H1 (cell line): ENCODE measurements at regions not wholly inside any gene's neighbourhood (a gene's known extent, or its start where the extent isn't known, plus 50 kb on each side); places are given as distances from the start of the nearest gene placed in this dataset.

Experiments used
- CTCF ChIA-PET: fragments of 300-600 bp; sonication (Branson Sonifier 250); formaldehyde crosslinking; loops from one replicate; lab custom pipeline; 2021; ENCODE audit not compliant: partially characterized antibody; lab: Charles Lee
- POLR2A ChIA-PET: fragments of 300-600 bp; sonication (Branson Sonifier 250); formaldehyde crosslinking; loops from one replicate; lab custom pipeline; 2021; ENCODE audit warnings: inconsistent platforms; ENCODE audit not compliant: partially characterized antibody; lab: Charles Lee
- DNase-seq, 2 experiments: peaks; one replicate each; pipeline versions ENCODE4 v3.0.0 to v3.0.0-alpha.2; 2010 to 2022; ENCODE audit warnings: low spot score in 2 of 2, low read depth in 1 of 2, mixed read lengths in 1 of 2
- FAIRE-seq: peaks from 2 replicates; lab custom pipeline; 2011; peaks lifted over from hg19 to GRCh38; lab: Jason Lieb, UNC
- H2AFZ ChIP-seq: 2 replicates; pipeline ENCODE4 v1.8.1; 2012; ENCODE audit warnings: low read length, inconsistent platforms
- H2AK5ac ChIP-seq: 2 replicates; pipeline ENCODE4 v1.6.1; 2013; ENCODE audit warnings: low read depth, low read length
- H2BK120ac ChIP-seq: replicated peaks from 2 replicates; pipeline ENCODE3; 2013; ENCODE audit warnings: low read depth, low read length, inconsistent platforms
- H2BK12ac ChIP-seq: 2 replicates; pipeline ENCODE4 v1.6.1; 2013; ENCODE audit warnings: low read depth, low read length
- H2BK15ac ChIP-seq: 2 replicates; pipeline ENCODE4 v1.6.1; 2013; ENCODE audit warnings: low read length
- H2BK20ac ChIP-seq: 2 replicates; pipeline ENCODE4 v1.6.1; 2013; ENCODE audit warnings: low read length
- H2BK5ac ChIP-seq: 2 replicates; pipeline ENCODE4 v1.6.1; 2013; ENCODE audit warnings: low read depth, low read length
- H3K14ac ChIP-seq: 2 replicates; pipeline ENCODE4 v1.6.1; 2013; ENCODE audit warnings: inconsistent platforms; ENCODE audit not compliant: insufficient read length
- H3K18ac ChIP-seq: 2 replicates; pipeline ENCODE4 v1.6.1; 2013; ENCODE audit warnings: low read length; ENCODE audit errors: extremely low read depth
- H3K23ac ChIP-seq: 2 replicates; pipeline ENCODE4 v1.6.1; 2013; ENCODE audit warnings: inconsistent platforms; ENCODE audit not compliant: insufficient read length
- H3K23me2 ChIP-seq: 2 replicates; pipeline ENCODE4 v1.6.1; 2013; ENCODE audit warnings: low read depth, low read length
- H3K27ac ChIP-seq: 2 replicates; pipeline ENCODE4 v1.6.1; 2011; ENCODE audit warnings: low read depth, low read length, inconsistent platforms
- H3K27me3 ChIP-seq, 4 experiments: replicated peaks in 1 of 4; 1 replicate in 1 of 4; 2 replicates in 3 of 4; pipeline versions ENCODE4 v1.6.1 to v1.8.1; 2011 to 2013; ENCODE audit warnings: low read length in 3 of 4, mild to moderate bottlenecking in 3 of 4, inconsistent platforms in 2 of 4, mixed read lengths in 2 of 4, moderate library complexity in 1 of 4; ENCODE audit not compliant: control insufficient read depth in 3 of 4, insufficient read depth in 3 of 4; ENCODE audit errors: extremely low read depth in 1 of 4
- H3K36me3 ChIP-seq, 4 experiments: 2 replicates each; pipeline versions ENCODE4 v1.6.1 to v1.8.1; 2011 to 2013; ENCODE audit warnings: mild to moderate bottlenecking in 4 of 4, low read length in 3 of 4, moderate library complexity in 2 of 4, control low read depth in 1 of 4, inconsistent platforms in 1 of 4; ENCODE audit not compliant: insufficient read depth in 4 of 4, control insufficient read depth in 2 of 4
- H3K4ac ChIP-seq: replicated peaks from 2 replicates; pipeline ENCODE3; 2013; ENCODE audit warnings: low read length, low read depth, mixed read lengths, inconsistent platforms; ENCODE audit not compliant: insufficient read length
- H3K4me1 ChIP-seq, 4 experiments: replicated peaks in 1 of 4; 1 replicate in 1 of 4; 2 replicates in 3 of 4; pipeline versions ENCODE4 v1.6.1 to v1.8.1; 2011 to 2013; ENCODE audit warnings: low read length in 3 of 4, inconsistent platforms in 2 of 4, mixed read lengths in 1 of 4; ENCODE audit not compliant: insufficient read depth in 4 of 4, control insufficient read depth in 3 of 4
- H3K4me2 ChIP-seq, 2 experiments: 2 replicates each; pipeline versions ENCODE4 v1.6.1 to v1.8.1; 2011 to 2013; ENCODE audit warnings: low read depth in 2 of 2, low read length in 2 of 2, control low read depth in 1 of 2, inconsistent platforms in 1 of 2, mild to moderate bottlenecking in 1 of 2; ENCODE audit not compliant: insufficient read depth in 1 of 2
- H3K4me3 ChIP-seq, 4 experiments: fragments of 200-600, 300-600 bp in 1 of 4; sonication (generic), shearing (Covaris generic), sonication (Bioruptor Twin) in 1 of 4; 2 replicates each; pipeline versions ENCODE4 v1.5.1 to v1.8.1; 2011 to 2016; ENCODE audit warnings: low read length in 4 of 4, low read depth in 3 of 4, control low read depth in 2 of 4, inconsistent platforms in 2 of 4, mild to moderate bottlenecking in 2 of 4, mixed read lengths in 1 of 4, moderate library complexity in 1 of 4; ENCODE audit not compliant: insufficient read depth in 2 of 4; ENCODE audit errors: extremely low read depth in 1 of 4
- H3K56ac ChIP-seq: replicated peaks from 2 replicates; pipeline ENCODE3; 2013; ENCODE audit warnings: low read depth, mild to moderate bottlenecking, mixed read lengths, low read length, inconsistent platforms; ENCODE audit not compliant: insufficient read length
- H3K79me1 ChIP-seq: 2 replicates; pipeline ENCODE4 v1.6.1; 2013; ENCODE audit warnings: low read depth, low read length, control low read depth
- H3K79me2 ChIP-seq, 2 experiments: 2 replicates each; pipeline versions ENCODE4 v1.6.1 to v1.8.1; 2012 to 2013; ENCODE audit warnings: low read length in 2 of 2, mild to moderate bottlenecking in 2 of 2, inconsistent platforms in 1 of 2; ENCODE audit not compliant: insufficient read depth in 2 of 2, control insufficient read depth in 1 of 2
- H3K9ac ChIP-seq, 4 experiments: replicated peaks in 1 of 4; 1 replicate in 1 of 4; 2 replicates in 3 of 4; pipeline versions ENCODE4 v1.6.1 to v1.8.1; 2011 to 2013; ENCODE audit warnings: low read depth in 3 of 4, low read length in 3 of 4, control low read depth in 2 of 4, mild to moderate bottlenecking in 2 of 4, moderate library complexity in 2 of 4, inconsistent platforms in 1 of 4; ENCODE audit errors: extremely low read depth in 1 of 4
- H3K9me3 ChIP-seq, 2 experiments: 2 replicates each; pipeline versions ENCODE4 v1.6.1 to v1.8.1; 2012 to 2013; ENCODE audit warnings: mild to moderate bottlenecking in 2 of 2, moderate library complexity in 2 of 2, control low read depth in 1 of 2, inconsistent platforms in 1 of 2, low read depth in 1 of 2, low read length in 1 of 2, mixed read lengths in 1 of 2; ENCODE audit not compliant: insufficient read depth in 2 of 2
- H4K20me1 ChIP-seq, 2 experiments: replicated peaks in 1 of 2; 2 replicates each; pipeline versions ENCODE3 to v1.8.1; 2011 to 2013; ENCODE audit warnings: inconsistent platforms in 2 of 2, low read length in 2 of 2, mild to moderate bottlenecking in 1 of 2; ENCODE audit not compliant: insufficient read depth in 2 of 2, control insufficient read depth in 1 of 2
- H4K5ac ChIP-seq: 2 replicates; pipeline ENCODE4 v1.6.1; 2013; ENCODE audit warnings: low read length, low read depth, mixed read lengths, inconsistent platforms; ENCODE audit not compliant: insufficient read length
- H4K8ac ChIP-seq: 2 replicates; pipeline ENCODE4 v1.8.0; 2013; ENCODE audit warnings: mild to moderate bottlenecking, moderate library complexity, low read length, inconsistent platforms; ENCODE audit not compliant: insufficient read depth; ENCODE audit errors: extremely low read depth
- H4K91ac ChIP-seq: replicated peaks from 2 replicates; pipeline ENCODE3; 2013; ENCODE audit warnings: low read length, mixed read lengths, inconsistent platforms; ENCODE audit not compliant: insufficient read length
- CHD1 ChIP-seq: IDR thresholded peaks from 2 replicates; pipeline ENCODE4 v1.6.1; 2012; ENCODE audit warnings: low read depth, low read length, improper control_type of control experiment
- CREB1 ChIP-seq: IDR thresholded peaks from 2 replicates; pipeline ENCODE4 v1.6.1; 2012; ENCODE audit warnings: inconsistent platforms
- EGR1 ChIP-seq: IDR thresholded peaks from 2 replicates; pipeline ENCODE4 v1.6.1; 2011; ENCODE audit warnings: low read depth, low read length, borderline replicate concordance
- JUN ChIP-seq: IDR thresholded peaks from 2 replicates; pipeline ENCODE4 v1.6.1; 2011; ENCODE audit warnings: low read depth, mild to moderate bottlenecking, improper control_type of control experiment, low read length
- JUND ChIP-seq: IDR thresholded peaks from 2 replicates; pipeline ENCODE4 v1.6.1; 2011; ENCODE audit warnings: mild to moderate bottlenecking, improper control_type of control experiment, low read length
- MAX ChIP-seq: IDR thresholded peaks from 2 replicates; pipeline ENCODE4 v1.6.1; 2012; ENCODE audit warnings: inconsistent platforms
- NRF1 ChIP-seq: IDR thresholded peaks from 2 replicates; pipeline ENCODE4 v1.6.1; 2011; ENCODE audit warnings: mild to moderate bottlenecking, low read depth, low read length, improper control_type of control experiment
- POLR2AphosphoS5 ChIP-seq: IDR thresholded peaks from 2 replicates; pipeline ENCODE4 v1.6.1; 2011; ENCODE audit warnings: low read depth, low read length
- POU5F1 ChIP-seq: IDR thresholded peaks from 2 replicates; pipeline ENCODE4 v1.6.1; 2011; ENCODE audit warnings: low read depth, mild to moderate bottlenecking, low read length, moderate library complexity
- RFX5 ChIP-seq: IDR thresholded peaks from 2 replicates; pipeline ENCODE4 v1.6.1; 2011; ENCODE audit warnings: low read depth, low read length, improper control_type of control experiment, borderline replicate concordance
- SAP30 ChIP-seq: fragments of 300-600 bp; sonication (generic); IDR thresholded peaks from 2 replicates; pipeline ENCODE4 v1.7.1; 2012; ENCODE audit warnings: low read length, moderate library complexity, mild to moderate bottlenecking, inconsistent platforms; ENCODE audit not compliant: insufficient read depth, insufficient replicate concordance
- SP2 ChIP-seq: IDR thresholded peaks from 2 replicates; pipeline ENCODE4 v1.6.1; 2012; ENCODE audit warnings: mild to moderate bottlenecking, low read length, inconsistent platforms
- SUZ12 ChIP-seq: fragments of 200-600 bp; sonication (generic); IDR thresholded peaks from 2 replicates; pipeline ENCODE4 v1.6.1; 2012; ENCODE audit warnings: mild to moderate bottlenecking, inconsistent platforms, low read length, moderate library complexity, mixed read lengths
- TBP ChIP-seq: IDR thresholded peaks from 2 replicates; pipeline ENCODE4 v1.6.1; 2011; ENCODE audit warnings: low read depth, low read length, improper control_type of control experiment
- WGBS, 2 experiments: shearing (Covaris generic) in 1 of 2; methylation state at CpG; one replicate each; pipeline versions ENCODE4 v1.1.6 to v1.1.7; 2013 to 2015; ENCODE audit warnings: low lambda C conversion rate in 2 of 2, mixed read lengths in 2 of 2, inconsistent platforms in 1 of 2, low coverage in 1 of 2, missing lambda C conversion rate in 1 of 2; ENCODE audit not compliant: insufficient replicate concordance in 2 of 2, insufficient coverage in 1 of 2, insufficient read length in 1 of 2; ENCODE audit errors: extremely low coverage in 1 of 2, missing lambda C conversion rate in 1 of 2; 5-methylcytosine and 5-hydroxymethylcytosine counted together

DNA sequence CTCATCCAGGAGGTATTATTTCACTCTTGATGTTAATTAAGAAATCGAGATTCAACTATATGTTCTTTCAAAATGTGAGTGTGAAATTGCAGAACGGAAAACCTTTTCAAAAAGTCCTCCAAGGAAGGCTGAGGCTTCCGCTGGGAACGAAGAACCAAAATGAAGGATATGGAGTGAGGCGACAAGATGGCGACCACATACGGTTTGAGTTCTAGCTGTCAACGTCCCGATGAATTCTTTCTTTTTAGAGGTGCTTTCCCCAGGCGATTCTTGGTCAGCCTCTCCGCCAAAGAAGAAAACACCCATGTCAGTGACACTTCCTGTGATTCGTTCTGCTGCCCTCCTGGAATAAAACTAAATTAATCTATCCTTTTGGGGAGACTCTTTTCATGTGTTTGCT, 78.3 kb upstream of the ADAMTS16 start:
- H2BK15ac ChIP-seq: no peak overlapping the region
- H3K4me3 ChIP-seq: no peak overlapping the region
- H3K27ac ChIP-seq: no peak overlapping the region
- FAIRE-seq (no peak), DNase-seq (no peak)
- H3K79me1 ChIP-seq: no peaks in the 10 kb centered on the region
- no peak overlapping the region for H3K18ac ChIP-seq
- H3K56ac ChIP-seq: no peak overlapping the region
- TF ChIP-seq SAP30 (no peak), SUZ12 (no peak), JUN (no peak), POLR2AphosphoS5 (no peak), JUND (no peak), EGR1 (no peak), RFX5 (no peak), NRF1 (no peak), SP2 (no peak), CREB1 (no peak), POU5F1 (no peak), MAX (no peak), TBP (no peak), CHD1 (no peak)
- H3K23ac ChIP-seq: no peak overlapping the region
- no peak overlapping the region for H3K4me2 ChIP-seq
- H4K5ac ChIP-seq: no peak overlapping the region
- no peaks in the 10 kb centered on the region for H3K23me2 ChIP-seq
- H3K9me3 ChIP-seq: 0 out of 4 replicates have a peak, but pooled peaks cover 0 to 2% of the 10 kb centered on the region in 2 experiments
- no peak overlapping the region for H2AFZ ChIP-seq
- no peak overlapping the region for H2AK5ac ChIP-seq
- H3K14ac ChIP-seq: no peak overlapping the region
- H3K27me3 ChIP-seq: no peaks in the 10 kb centered on the region
- no peaks in the 10 kb centered on the region for H3K4me1 ChIP-seq
- H3K36me3 ChIP-seq: no peaks in the 10 kb centered on the region
- no peak overlapping the region for H2BK120ac ChIP-seq
- no peaks in the 10 kb centered on the region for H3K79me2 ChIP-seq
- CTCF ChIA-PET: interaction anchor here (0.9 to 1.7 kb wide), 4 partner anchors 23 to 199 kb away, joined by 3 read pairs; no protein-coding TSS in a partner anchor
- H4K20me1 ChIP-seq: no peaks in the 10 kb centered on the region
- no peak overlapping the region for H4K91ac ChIP-seq
- POLR2A ChIA-PET: no interaction called here
- H3K4ac ChIP-seq: no peak overlapping the region
- H2BK20ac ChIP-seq: no peak overlapping the region
- no peak overlapping the region for H2BK12ac ChIP-seq
- no peak overlapping the region for H4K8ac ChIP-seq
- H2BK5ac ChIP-seq: no peak overlapping the region
- no peak overlapping the region for H3K9ac ChIP-seq
- WGBS, 2 experiments: 92% methylated on average over 12 of the region's 12 CpGs; no CpG with 5 or more reads in 1 of the 2 experiments
